ENCODE measurements at regions not wholly inside any gene's neighbourhood (a gene's known extent, or its start where the extent isn't known, plus 50 kb on each side); places are given as distances from the start of the nearest gene placed in this dataset.

DNA sequence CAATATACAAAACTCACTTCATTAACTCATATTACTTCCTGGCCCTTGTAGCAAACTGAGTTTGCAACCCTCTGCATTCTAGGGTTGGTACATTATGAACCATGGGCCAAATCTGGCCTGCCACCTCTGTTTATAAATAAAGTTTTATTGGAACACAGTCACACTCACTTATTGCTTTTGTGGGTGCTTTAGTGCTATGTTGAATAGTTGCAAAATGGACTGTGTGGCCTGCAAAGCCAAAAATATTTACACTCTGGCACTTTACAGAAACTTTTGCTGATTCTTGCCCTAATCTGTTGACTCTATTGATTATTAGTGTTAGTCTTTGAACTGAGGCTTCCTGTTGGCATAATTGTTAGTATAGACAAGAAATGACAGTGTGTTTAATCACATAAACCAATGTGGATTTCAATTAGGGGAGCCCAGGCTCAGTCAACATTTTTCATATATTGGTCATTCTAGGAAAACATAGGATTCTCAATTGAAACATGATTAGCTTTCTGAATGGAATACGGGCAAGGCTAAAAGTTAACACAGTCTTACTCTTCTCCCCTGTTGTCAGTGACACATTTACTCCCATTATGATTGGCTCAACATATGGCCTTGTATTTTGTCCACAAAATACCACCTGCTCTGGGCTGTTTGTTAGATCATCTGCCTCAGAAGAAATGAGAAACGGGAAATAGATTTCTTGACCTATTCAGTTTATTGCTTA is 241.9 kb upstream of the ZFP64 start (continued):
- TF ChIP-seq, protein P1, sequence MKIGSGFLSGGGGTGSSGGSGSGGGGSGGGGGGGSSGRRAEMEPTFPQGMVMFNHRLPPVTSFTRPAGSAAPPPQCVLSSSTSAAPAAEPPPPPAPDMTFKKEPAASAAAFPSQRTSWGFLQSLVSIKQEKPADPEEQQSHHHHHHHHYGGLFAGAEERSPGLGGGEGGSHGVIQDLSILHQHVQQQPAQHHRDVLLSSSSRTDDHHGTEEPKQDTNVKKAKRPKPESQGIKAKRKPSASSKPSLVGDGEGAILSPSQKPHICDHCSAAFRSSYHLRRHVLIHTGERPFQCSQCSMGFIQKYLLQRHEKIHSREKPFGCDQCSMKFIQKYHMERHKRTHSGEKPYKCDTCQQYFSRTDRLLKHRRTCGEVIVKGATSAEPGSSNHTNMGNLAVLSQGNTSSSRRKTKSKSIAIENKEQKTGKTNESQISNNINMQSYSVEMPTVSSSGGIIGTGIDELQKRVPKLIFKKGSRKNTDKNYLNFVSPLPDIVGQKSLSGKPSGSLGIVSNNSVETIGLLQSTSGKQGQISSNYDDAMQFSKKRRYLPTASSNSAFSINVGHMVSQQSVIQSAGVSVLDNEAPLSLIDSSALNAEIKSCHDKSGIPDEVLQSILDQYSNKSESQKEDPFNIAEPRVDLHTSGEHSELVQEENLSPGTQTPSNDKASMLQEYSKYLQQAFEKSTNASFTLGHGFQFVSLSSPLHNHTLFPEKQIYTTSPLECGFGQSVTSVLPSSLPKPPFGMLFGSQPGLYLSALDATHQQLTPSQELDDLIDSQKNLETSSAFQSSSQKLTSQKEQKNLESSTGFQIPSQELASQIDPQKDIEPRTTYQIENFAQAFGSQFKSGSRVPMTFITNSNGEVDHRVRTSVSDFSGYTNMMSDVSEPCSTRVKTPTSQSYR (CRISPR knock-in tag; IDR thresholded peaks at IDR 0.05; ENCODE audit: borderline replicate concordance), result no peak; the same call in 1 of the 2 replicates
- TF ChIP-seq CCAR2 (optimal IDR thresholded peaks at IDR 0.05; ENCODE audit: low read depth, low read length) (no peak), SPEN (CRISPR knock-in tag; IDR thresholded peaks at IDR 0.05; ENCODE audit: low read depth) (peak; percentile 62; the same call in 1 of the 2 replicates), ZNF552 (CRISPR knock-in tag; IDR thresholded peaks at IDR 0.05; ENCODE audit: borderline replicate concordance) (no peak), CBX2 (IDR thresholded peaks at IDR 0.05; ENCODE audit: low read depth, low read length) (no peak), CBX2 (CRISPR knock-in tag; IDR thresholded peaks at IDR 0.05; ENCODE audit: low read depth) (no peak), NFE2 (CRISPR knock-in tag; IDR thresholded peaks at IDR 0.05) (no peak), NAIF1 (CRISPR knock-in tag; IDR thresholded peaks at IDR 0.05; ENCODE audit: borderline replicate concordance) (no peak; the same call in 1 of the 2 replicates), GLI4 (CRISPR knock-in tag; IDR thresholded peaks at IDR 0.05; ENCODE audit: borderline replicate concordance) (no peak), PCBP2 (optimal IDR thresholded peaks at IDR 0.05; ENCODE audit: low read depth, low read length, poor library complexity, severe bottlenecking) (no peak), DNMT1 (CRISPR knock-in tag; IDR thresholded peaks at IDR 0.05) (no peak), ZNF292 (CRISPR knock-in tag; IDR thresholded peaks at IDR 0.05; ENCODE audit: borderline replicate concordance, low read depth) (peak; percentile 68; the same call in 1 of the 2 replicates)
- TF ChIP-seq, protein P2, sequence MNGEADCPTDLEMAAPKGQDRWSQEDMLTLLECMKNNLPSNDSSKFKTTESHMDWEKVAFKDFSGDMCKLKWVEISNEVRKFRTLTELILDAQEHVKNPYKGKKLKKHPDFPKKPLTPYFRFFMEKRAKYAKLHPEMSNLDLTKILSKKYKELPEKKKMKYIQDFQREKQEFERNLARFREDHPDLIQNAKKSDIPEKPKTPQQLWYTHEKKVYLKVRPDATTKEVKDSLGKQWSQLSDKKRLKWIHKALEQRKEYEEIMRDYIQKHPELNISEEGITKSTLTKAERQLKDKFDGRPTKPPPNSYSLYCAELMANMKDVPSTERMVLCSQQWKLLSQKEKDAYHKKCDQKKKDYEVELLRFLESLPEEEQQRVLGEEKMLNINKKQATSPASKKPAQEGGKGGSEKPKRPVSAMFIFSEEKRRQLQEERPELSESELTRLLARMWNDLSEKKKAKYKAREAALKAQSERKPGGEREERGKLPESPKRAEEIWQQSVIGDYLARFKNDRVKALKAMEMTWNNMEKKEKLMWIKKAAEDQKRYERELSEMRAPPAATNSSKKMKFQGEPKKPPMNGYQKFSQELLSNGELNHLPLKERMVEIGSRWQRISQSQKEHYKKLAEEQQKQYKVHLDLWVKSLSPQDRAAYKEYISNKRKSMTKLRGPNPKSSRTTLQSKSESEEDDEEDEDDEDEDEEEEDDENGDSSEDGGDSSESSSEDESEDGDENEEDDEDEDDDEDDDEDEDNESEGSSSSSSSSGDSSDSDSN (CRISPR knock-in tag; IDR thresholded peaks at IDR 0.05), result no peak
- TF ChIP-seq, protein P3, sequence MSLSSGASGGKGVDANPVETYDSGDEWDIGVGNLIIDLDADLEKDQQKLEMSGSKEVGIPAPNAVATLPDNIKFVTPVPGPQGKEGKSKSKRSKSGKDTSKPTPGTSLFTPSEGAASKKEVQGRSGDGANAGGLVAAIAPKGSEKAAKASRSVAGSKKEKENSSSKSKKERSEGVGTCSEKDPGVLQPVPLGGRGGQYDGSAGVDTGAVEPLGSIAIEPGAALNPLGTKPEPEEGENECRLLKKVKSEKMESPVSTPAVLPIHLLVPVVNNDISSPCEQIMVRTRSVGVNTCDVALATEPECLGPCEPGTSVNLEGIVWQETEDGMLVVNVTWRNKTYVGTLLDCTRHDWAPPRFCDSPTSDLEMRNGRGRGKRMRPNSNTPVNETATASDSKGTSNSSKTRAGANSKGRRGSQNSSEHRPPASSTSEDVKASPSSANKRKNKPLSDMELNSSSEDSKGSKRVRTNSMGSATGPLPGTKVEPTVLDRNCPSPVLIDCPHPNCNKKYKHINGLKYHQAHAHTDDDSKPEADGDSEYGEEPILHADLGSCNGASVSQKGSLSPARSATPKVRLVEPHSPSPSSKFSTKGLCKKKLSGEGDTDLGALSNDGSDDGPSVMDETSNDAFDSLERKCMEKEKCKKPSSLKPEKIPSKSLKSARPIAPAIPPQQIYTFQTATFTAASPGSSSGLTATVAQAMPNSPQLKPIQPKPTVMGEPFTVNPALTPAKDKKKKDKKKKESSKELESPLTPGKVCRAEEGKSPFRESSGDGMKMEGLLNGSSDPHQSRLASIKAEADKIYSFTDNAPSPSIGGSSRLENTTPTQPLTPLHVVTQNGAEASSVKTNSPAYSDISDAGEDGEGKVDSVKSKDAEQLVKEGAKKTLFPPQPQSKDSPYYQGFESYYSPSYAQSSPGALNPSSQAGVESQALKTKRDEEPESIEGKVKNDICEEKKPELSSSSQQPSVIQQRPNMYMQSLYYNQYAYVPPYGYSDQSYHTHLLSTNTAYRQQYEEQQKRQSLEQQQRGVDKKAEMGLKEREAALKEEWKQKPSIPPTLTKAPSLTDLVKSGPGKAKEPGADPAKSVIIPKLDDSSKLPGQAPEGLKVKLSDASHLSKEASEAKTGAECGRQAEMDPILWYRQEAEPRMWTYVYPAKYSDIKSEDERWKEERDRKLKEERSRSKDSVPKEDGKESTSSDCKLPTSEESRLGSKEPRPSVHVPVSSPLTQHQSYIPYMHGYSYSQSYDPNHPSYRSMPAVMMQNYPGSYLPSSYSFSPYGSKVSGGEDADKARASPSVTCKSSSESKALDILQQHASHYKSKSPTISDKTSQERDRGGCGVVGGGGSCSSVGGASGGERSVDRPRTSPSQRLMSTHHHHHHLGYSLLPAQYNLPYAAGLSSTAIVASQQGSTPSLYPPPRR (CRISPR knock-in tag; IDR thresholded peaks at IDR 0.05; ENCODE audit: borderline replicate concordance), result peak; percentile 99
- TF ChIP-seq, protein P4, sequence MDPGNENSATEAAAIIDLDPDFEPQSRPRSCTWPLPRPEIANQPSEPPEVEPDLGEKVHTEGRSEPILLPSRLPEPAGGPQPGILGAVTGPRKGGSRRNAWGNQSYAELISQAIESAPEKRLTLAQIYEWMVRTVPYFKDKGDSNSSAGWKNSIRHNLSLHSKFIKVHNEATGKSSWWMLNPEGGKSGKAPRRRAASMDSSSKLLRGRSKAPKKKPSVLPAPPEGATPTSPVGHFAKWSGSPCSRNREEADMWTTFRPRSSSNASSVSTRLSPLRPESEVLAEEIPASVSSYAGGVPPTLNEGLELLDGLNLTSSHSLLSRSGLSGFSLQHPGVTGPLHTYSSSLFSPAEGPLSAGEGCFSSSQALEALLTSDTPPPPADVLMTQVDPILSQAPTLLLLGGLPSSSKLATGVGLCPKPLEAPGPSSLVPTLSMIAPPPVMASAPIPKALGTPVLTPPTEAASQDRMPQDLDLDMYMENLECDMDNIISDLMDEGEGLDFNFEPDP (CRISPR knock-in tag; conservative IDR thresholded peaks at IDR 0.05), result 0 out of 2 replicates have a peak, but pooled peaks have one; percentile 68
- TF ChIP-seq, protein P5, sequence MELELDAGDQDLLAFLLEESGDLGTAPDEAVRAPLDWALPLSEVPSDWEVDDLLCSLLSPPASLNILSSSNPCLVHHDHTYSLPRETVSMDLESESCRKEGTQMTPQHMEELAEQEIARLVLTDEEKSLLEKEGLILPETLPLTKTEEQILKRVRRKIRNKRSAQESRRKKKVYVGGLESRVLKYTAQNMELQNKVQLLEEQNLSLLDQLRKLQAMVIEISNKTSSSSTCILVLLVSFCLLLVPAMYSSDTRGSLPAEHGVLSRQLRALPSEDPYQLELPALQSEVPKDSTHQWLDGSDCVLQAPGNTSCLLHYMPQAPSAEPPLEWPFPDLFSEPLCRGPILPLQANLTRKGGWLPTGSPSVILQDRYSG (CRISPR knock-in tag; IDR thresholded peaks at IDR 0.05), result no peak
